DMS53 treated with DMSO at 0.1 percent for 48 hours (cell line): ENCODE measurements at regions not wholly inside any gene's neighbourhood (a gene's known extent, or its start where the extent isn't known, plus 50 kb on each side); places are given as distances from the start of the nearest gene placed in this dataset.
"Not testable (repeated sequence)": the region's sequence is repeated elsewhere in the genome, so short reads cannot be mapped to it uniquely, and the experiment has no call there.

ENCODE experiments used
- DNase-seq: peaks from one replicate; lab custom pipeline; 2025; ENCODE audit not compliant: unreplicated experiment; lab: John Stamatoyannopoulos, UW

- DNase-seq: no peak
Measured at GRCh38 chr4:134636338-134637051, 434.9 kb upstream of the PABPC4L start.

- no peak for DNase-seq
Measured at GRCh38 chr4:134634301-134634700, 432.7 kb upstream of the PABPC4L start.

GRCh38 chr4:134632056-134632455 lies 430.5 kb upstream of the PABPC4L start:
- no peak for DNase-seq

GRCh38 chr4:134628066-134628465 lies 426.5 kb upstream of the PABPC4L start:
- DNase-seq: no peak

GRCh38 chr4:134627366-134627765 lies 425.8 kb upstream of the PABPC4L start:
- DNase-seq: no peak

GRCh38 chr4:134624365-134624764 lies 422.8 kb upstream of the PABPC4L start:
- DNase-seq: no peak

GRCh38 chr4:134622626-134623575 lies 421.3 kb upstream of the PABPC4L start:
- DNase-seq: not testable (repeated sequence)

GRCh38 chr4:134622199-134622598 lies 420.6 kb upstream of the PABPC4L start:
- no peak for DNase-seq

GRCh38 chr4:134621715-134622114 lies 420.1 kb upstream of the PABPC4L start:
- DNase-seq: not testable (repeated sequence)

GRCh38 chr4:134610956-134611355 lies 409.4 kb upstream of the PABPC4L start:
- no peak for DNase-seq

GRCh38 chr4:134610172-134610571 lies 408.6 kb upstream of the PABPC4L start:
- DNase-seq: no peak

GRCh38 chr4:134601706-134602105 lies 400.1 kb upstream of the PABPC4L start:
- DNase-seq: no peak

GRCh38 chr4:134591326-134591725 lies 389.7 kb upstream of the PABPC4L start:
- DNase-seq: no peak

GRCh38 chr4:134585972-134586371 lies 384.4 kb upstream of the PABPC4L start:
- DNase-seq: no peak

GRCh38 chr4:134567461-134567860 lies 365.9 kb upstream of the PABPC4L start:
- DNase-seq: no peak

GRCh38 chr4:134560728-134561127 lies 359.1 kb upstream of the PABPC4L start:
- DNase-seq: no peak

- DNase-seq: no peak
Measured at GRCh38 chr4:134552063-134552462, 350.5 kb upstream of the PABPC4L start.

GRCh38 chr4:134551348-134551747 lies 349.8 kb upstream of the PABPC4L start:
- no peak for DNase-seq

- DNase-seq: no peak
Measured at GRCh38 chr4:134548052-134548628, 346.6 kb upstream of the PABPC4L start.

- no peak for DNase-seq
Measured at GRCh38 chr4:134546279-134546678, 344.7 kb upstream of the PABPC4L start.

GRCh38 chr4:134544303-134544770 lies 342.7 kb upstream of the PABPC4L start:
- no peak for DNase-seq

- DNase-seq: no peak
Measured at GRCh38 chr4:134540588-134540987, 339.0 kb upstream of the PABPC4L start.
